H1 (cell line): ENCODE measurements at regions not wholly inside any gene's neighbourhood (a gene's known extent, or its start where the extent isn't known, plus 50 kb on each side); places are given as distances from the start of the nearest gene placed in this dataset.

Experiments used
- E2F6 ChIP-seq: IDR thresholded peaks from 2 replicates; pipeline ENCODE4 v1.6.1; 2012; ENCODE audit warnings: inconsistent platforms
- PHF8 ChIP-seq: fragments of 200-600 bp; sonication (generic); conservative IDR thresholded peaks from 2 replicates; pipeline ENCODE4 v1.7.1; 2012; ENCODE audit warnings: low read depth, mild to moderate bottlenecking, inconsistent platforms, low read length, moderate library complexity
- SP1 ChIP-seq: IDR thresholded peaks from 2 replicates; pipeline ENCODE4 v1.6.1; 2011; ENCODE audit warnings: low read depth, low read length
- TAF7 ChIP-seq: optimal IDR thresholded peaks from 2 replicates; pipeline ENCODE3; 2011; ENCODE audit warnings: low read depth, mild to moderate bottlenecking, inconsistent platforms, low read length, moderate library complexity, borderline replicate concordance

- no peak for TF ChIP-seq E2F6
- TF ChIP-seq TAF7, result no peak
- TF ChIP-seq PHF8, result no peak
- no peak for TF ChIP-seq SP1
These were observed 632.7 kb upstream of the CHORDC1 start (continued) for GRCh38 chr11:90855531-90855930.
